Muscle layer of duodenum (tissue), 2 donors: ENCODE measurements at regions not wholly inside any gene's neighbourhood (a gene's known extent, or its start where the extent isn't known, plus 50 kb on each side); places are given as distances from the start of the nearest gene placed in this dataset.
"Not testable (repeated sequence)": the region's sequence is repeated elsewhere in the genome, so short reads cannot be mapped to it uniquely, and the experiment has no call there.

Source experiments
- H3K27ac ChIP-seq: one replicate; pipeline ENCODE4 v1.7.0; 2013; ENCODE audit warnings: mild to moderate bottlenecking, low read length
- H3K27me3 ChIP-seq: one replicate; pipeline ENCODE4 v1.7.0; 2013; ENCODE audit warnings: low read depth, mild to moderate bottlenecking, control low read depth, low read length
- H3K36me3 ChIP-seq, 2 donors: one replicate each; pipeline ENCODE4 v1.7.0; 2013; ENCODE audit warnings: low read length in 2 of 2, control low read depth in 1 of 2, mild to moderate bottlenecking in 1 of 2; ENCODE audit not compliant: insufficient read depth in 2 of 2, control insufficient read depth in 1 of 2
- H3K4me1 ChIP-seq, 2 donors: one replicate each; pipeline ENCODE4 v1.7.0; 2013; ENCODE audit warnings: low read length in 2 of 2, mild to moderate bottlenecking in 2 of 2, control low read depth in 1 of 2, moderate library complexity in 1 of 2; ENCODE audit not compliant: insufficient read depth in 2 of 2, control insufficient read depth in 1 of 2
- H3K4me3 ChIP-seq, 2 donors: one replicate each; pipeline ENCODE4 v1.7.0; 2013; ENCODE audit warnings: low read length in 2 of 2, low read depth in 1 of 2, mild to moderate bottlenecking in 1 of 2
- H3K9me3 ChIP-seq, 2 donors: one replicate each; pipeline ENCODE4 v1.7.0; 2013; ENCODE audit warnings: low read length in 2 of 2, control low read depth in 1 of 2, mild to moderate bottlenecking in 1 of 2; ENCODE audit not compliant: control insufficient read depth in 1 of 2
- donor health status: healthy.

- Histone ChIP-seq H3K9me3 (no peaks in the 10 kb centered on the region), H3K27ac (no peak overlapping the region), H3K36me3 (no peaks in the 10 kb centered on the region), H3K4me3 (no peak overlapping the region), H3K27me3 (no peaks in the 10 kb centered on the region), H3K4me1 (peaks cover 7 to 11% of the 10 kb centered on the region in 2 donors)
Observed at GRCh38 chr12:115296613-115297198, 612.7 kb upstream of the TBX3 start.

- no peaks in the 10 kb centered on the region for H3K9me3 ChIP-seq
- H3K36me3 ChIP-seq = no peaks in the 10 kb centered on the region
- H3K4me3 ChIP-seq = no peak overlapping the region
- H3K27ac ChIP-seq = no peak overlapping the region
- H3K27me3 ChIP-seq = no peaks in the 10 kb centered on the region
- peaks cover 7 to 11% of the 10 kb centered on the region in 2 donors for H3K4me1 ChIP-seq
Observed at GRCh38 chr12:115295886-115296285, 611.9 kb upstream of the TBX3 start.

GRCh38 chr12:115294453-115295133 lies 610.6 kb upstream of the TBX3 start:
- Histone ChIP-seq H3K4me1 (peaks cover 7 to 11% of the 10 kb centered on the region in 2 donors), H3K9me3 (no peaks in the 10 kb centered on the region), H3K36me3 (no peaks in the 10 kb centered on the region), H3K4me3 (no peak overlapping the region), H3K27ac (no peak overlapping the region), H3K27me3 (no peaks in the 10 kb centered on the region)

- not testable (repeated sequence) for H3K27me3 ChIP-seq, H3K27ac ChIP-seq, H3K36me3 ChIP-seq, H3K4me3 ChIP-seq, H3K4me1 ChIP-seq, H3K9me3 ChIP-seq
Observed at GRCh38 chr12:115285429-115285828, 601.5 kb upstream of the TBX3 start.

- H3K4me1 ChIP-seq = no peaks in the 10 kb centered on the region
- no peaks in the 10 kb centered on the region for H3K36me3 ChIP-seq
- H3K9me3 ChIP-seq = no peaks in the 10 kb centered on the region
- no peak overlapping the region for H3K4me3 ChIP-seq
- H3K27me3 ChIP-seq = no peaks in the 10 kb centered on the region
- no peak overlapping the region for H3K27ac ChIP-seq
Observed at GRCh38 chr12:115273456-115273855, 589.5 kb upstream of the TBX3 start.

DNA sequence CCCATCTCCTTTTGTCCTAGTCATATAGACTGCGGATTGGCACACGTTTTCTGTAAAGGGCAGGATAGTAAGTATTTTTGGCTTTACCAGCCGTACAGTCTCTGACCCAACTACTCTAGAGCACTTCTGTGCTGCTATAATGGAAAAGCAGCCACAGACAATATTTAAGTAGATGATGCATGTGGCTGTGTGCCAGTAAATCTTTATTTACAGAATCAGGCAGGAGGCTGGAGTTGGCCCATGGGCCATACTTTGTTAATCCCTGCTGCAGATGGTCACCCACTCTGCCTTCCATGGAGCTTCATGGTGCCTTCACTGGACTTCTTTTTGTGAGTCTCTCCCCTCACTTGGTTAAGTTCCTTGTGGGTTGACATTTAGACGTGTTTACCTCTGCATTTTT lies 584.5 kb upstream of the TBX3 start:
- Histone ChIP-seq H3K27me3 (no peaks in the 10 kb centered on the region), H3K27ac (no peak overlapping the region), H3K9me3 (no peaks in the 10 kb centered on the region), H3K4me1 (no peaks in the 10 kb centered on the region), H3K4me3 (no peak overlapping the region), H3K36me3 (no peaks in the 10 kb centered on the region)

DNA sequence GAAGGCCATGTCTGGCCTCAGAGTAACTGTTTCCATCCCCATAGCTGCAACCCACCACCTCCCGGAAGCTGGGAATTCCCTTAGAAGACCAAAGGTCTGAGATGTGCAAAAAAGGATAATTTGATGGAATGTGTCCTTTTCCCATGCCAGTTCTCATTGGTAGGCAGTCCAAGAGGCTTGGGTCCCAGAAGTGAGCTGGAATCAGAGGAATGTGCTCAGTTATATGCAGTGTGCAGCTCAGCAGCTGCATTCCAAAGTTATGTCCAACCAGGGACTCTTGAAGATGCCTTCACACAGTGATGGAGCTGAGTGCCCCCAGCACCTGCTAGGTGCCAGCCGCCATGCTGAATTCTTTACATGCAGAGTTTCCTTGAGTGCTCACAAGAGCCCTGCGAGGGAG lies 583.9 kb upstream of the TBX3 start:
- H3K27me3 ChIP-seq = no peaks in the 10 kb centered on the region
- no peaks in the 10 kb centered on the region for H3K4me1 ChIP-seq
- H3K27ac ChIP-seq = no peak overlapping the region
- H3K9me3 ChIP-seq = no peaks in the 10 kb centered on the region
- no peak overlapping the region for H3K4me3 ChIP-seq
- H3K36me3 ChIP-seq = no peaks in the 10 kb centered on the region

DNA sequence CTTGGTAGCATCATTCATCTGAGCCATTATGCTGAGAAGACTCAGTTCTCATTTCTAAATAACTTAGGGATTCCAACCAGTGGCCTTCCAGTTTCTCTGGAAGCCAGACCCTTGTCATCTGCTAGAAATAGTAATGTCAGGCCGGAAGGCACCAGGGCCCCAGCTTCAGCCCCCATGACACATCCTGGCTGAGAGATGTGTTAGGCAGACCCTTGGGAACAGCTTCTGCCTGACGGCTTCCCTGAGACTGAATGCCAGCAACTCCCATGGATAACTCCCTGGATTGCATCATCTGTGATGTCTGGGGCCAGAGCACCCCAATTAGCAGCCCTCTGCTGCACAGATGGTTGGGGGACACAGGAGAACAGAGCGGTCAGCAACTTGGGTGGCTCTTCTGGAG lies 583.5 kb upstream of the TBX3 start:
- Histone ChIP-seq H3K27me3 (no peaks in the 10 kb centered on the region), H3K4me1 (no peaks in the 10 kb centered on the region), H3K27ac (no peak overlapping the region), H3K4me3 (no peak overlapping the region), H3K9me3 (no peaks in the 10 kb centered on the region), H3K36me3 (no peaks in the 10 kb centered on the region)

- H3K27ac ChIP-seq = no peak overlapping the region
- H3K27me3 ChIP-seq = no peaks in the 10 kb centered on the region
- H3K4me1 ChIP-seq = no peaks in the 10 kb centered on the region
- H3K4me3 ChIP-seq = no peak overlapping the region
- H3K9me3 ChIP-seq = no peaks in the 10 kb centered on the region
- H3K36me3 ChIP-seq = no peaks in the 10 kb centered on the region
Observed at GRCh38 chr12:115264605-115265004, 580.6 kb upstream of the TBX3 start.

- Histone ChIP-seq H3K36me3 (no peaks in the 10 kb centered on the region), H3K9me3 (no peaks in the 10 kb centered on the region), H3K4me1 (no peaks in the 10 kb centered on the region), H3K4me3 (no peak overlapping the region), H3K27ac (no peak overlapping the region), H3K27me3 (no peaks in the 10 kb centered on the region)
Observed at GRCh38 chr12:115261691-115262398, 577.9 kb upstream of the TBX3 start.

DNA sequence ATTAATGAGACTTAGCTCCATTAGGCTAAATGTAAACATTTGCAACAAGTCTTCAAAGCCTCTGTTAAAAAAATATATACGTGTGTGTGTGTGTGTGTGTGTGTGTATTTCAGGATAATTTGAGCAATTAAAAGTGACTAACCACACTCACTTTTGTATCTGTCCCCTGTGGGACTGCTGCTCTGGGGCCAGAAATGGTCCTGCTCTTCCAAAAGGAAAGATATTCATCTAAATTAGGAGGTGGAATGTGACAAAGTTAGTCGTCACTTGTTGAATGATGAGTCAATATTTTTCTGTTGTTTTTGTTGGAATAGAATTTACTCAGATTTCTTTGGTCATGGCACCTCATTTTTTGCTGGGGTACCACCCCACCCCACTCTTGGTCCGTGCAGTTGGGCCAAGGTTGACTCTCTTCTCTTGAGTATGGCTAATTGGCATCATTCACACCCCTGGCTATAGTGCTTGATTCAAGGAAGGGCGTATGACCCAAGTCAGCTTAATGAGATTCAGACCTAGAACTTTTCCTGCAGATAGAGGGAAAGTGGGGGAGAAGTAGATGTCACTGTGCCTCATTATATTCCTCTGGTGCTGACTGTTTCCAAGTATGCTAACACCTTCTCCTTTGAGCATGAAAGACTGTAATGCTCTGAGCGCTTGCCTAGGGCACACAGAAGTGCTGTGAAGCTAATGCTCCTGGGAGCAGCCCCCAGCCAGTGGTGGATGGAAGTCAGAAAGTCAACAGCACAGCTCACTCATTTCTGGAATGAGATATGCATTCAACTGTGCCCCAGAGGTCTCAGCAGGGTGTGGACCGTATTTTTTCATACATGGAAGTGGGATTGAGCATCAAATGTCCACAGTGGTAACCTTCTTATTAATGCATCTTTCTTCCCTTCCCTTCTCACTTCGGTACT lies 577.0 kb upstream of the TBX3 start:
- Histone ChIP-seq H3K9me3 (no peaks in the 10 kb centered on the region), H3K27me3 (no peaks in the 10 kb centered on the region), H3K4me1 (no peaks in the 10 kb centered on the region), H3K4me3 (no peak overlapping the region), H3K27ac (no peak overlapping the region), H3K36me3 (no peaks in the 10 kb centered on the region)
